ENCODE measurements at regions not wholly inside any gene's neighbourhood (a gene's known extent, or its start where the extent isn't known, plus 50 kb on each side); places are given as distances from the start of the nearest gene placed in this dataset.
A peak's percentile ranks its signal among the peaks of the same experiment; 100 is the strongest.

DNA sequence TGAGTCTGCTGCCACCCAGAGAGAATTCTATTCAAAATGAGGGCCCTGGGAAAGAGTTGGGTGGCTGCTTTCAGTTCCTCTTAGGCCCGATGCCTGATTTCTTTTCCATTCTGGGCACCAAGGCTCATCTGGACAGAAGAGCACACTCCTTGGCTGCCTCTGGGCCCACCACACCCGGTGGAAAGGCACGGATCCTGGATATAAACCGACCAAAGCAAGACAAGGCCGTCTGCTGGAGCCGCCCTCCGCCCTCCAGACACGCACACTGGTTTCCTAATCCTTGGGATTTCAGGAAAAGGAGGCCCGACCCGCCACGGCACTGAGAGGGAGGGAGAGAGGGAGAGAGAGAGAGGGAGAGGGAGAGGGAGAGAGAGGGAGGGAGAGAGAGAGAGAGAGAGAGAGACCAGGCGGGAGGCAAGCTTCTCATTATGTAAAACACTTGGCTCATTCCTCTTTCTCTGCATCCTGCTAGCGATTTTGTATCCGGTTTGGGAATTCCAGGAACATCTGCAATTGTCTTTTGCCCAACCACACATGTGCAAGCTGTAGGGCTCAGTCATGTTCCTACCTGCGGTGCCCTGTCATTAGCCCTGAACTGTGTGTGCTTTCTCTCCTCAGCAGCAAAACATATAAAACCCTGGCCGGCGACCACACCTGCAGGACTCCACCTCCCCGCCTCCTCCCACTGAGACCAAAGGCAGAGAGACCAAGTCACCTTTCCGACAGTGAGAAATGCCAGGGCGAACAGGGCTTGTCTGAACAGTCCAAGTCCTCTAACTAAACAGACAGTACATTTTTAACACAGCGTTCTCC lies 347.2 kb downstream of the SOX9 start:
- TF ChIP-seq, protein P1, sequence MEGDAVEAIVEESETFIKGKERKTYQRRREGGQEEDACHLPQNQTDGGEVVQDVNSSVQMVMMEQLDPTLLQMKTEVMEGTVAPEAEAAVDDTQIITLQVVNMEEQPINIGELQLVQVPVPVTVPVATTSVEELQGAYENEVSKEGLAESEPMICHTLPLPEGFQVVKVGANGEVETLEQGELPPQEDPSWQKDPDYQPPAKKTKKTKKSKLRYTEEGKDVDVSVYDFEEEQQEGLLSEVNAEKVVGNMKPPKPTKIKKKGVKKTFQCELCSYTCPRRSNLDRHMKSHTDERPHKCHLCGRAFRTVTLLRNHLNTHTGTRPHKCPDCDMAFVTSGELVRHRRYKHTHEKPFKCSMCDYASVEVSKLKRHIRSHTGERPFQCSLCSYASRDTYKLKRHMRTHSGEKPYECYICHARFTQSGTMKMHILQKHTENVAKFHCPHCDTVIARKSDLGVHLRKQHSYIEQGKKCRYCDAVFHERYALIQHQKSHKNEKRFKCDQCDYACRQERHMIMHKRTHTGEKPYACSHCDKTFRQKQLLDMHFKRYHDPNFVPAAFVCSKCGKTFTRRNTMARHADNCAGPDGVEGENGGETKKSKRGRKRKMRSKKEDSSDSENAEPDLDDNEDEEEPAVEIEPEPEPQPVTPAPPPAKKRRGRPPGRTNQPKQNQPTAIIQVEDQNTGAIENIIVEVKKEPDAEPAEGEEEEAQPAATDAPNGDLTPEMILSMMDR (IDR thresholded peaks at IDR 0.05), result peak in 1 of 6 experiments; percentile 6
- TF ChIP-seq POLR2A (IDR thresholded peaks at IDR 0.05), result peak; percentile 33 to 72

Data from Peyer's patch (tissue), 4 donors.